Prostate gland (tissue), 2 donors: ENCODE measurements at regions not wholly inside any gene's neighbourhood (a gene's known extent, or its start where the extent isn't known, plus 50 kb on each side); places are given as distances from the start of the nearest gene placed in this dataset.

Source experiments
- DNase-seq: peaks from one replicate; pipeline ENCODE4 v3.0.0-alpha.2; 2019; ENCODE audit warnings: low spot score
- H3K27ac ChIP-seq, 2 donors: fragments of 200-600 bp; sonication (generic); 2 replicates each; pipeline ENCODE4 v1.5.1; 2017 to 2019
- H3K27me3 ChIP-seq: fragments of 200-600 bp; sonication (generic); replicated peaks from 2 replicates; pipeline ENCODE4 v1.5.1; 2019; ENCODE audit not compliant: insufficient read depth
- H3K36me3 ChIP-seq, 2 donors: fragments of 200-600 bp; sonication (generic); 1 replicate in 1 of 2; 2 replicates in 1 of 2; pipeline versions ENCODE4 v1.5.1 to v1.8.1; 2017 to 2019
- H3K4me1 ChIP-seq: fragments of 200-600 bp; sonication (generic); replicated peaks from 2 replicates; pipeline ENCODE4 v1.5.1; 2019
- H3K4me3 ChIP-seq, 2 donors: fragments of 200-600 bp; sonication (generic); 2 replicates each; pipeline ENCODE4 v1.5.1; 2017 to 2019
- H3K9me3 ChIP-seq: fragments of 200-600 bp; sonication (generic); 2 replicates; pipeline ENCODE4 v1.5.1; 2017
- CTCF ChIP-seq, 4 experiments: fragments of 200-600 bp in 2 of 4; fragments of 450-650 bp in 2 of 4; sonication (generic) in 2 of 4; IDR thresholded peaks; 1 replicate in 3 of 4; 2 replicates in 1 of 4; pipeline ENCODE4 v1.5.1; 2016 to 2019; ENCODE audit warnings: antibody characterized with exemption in 4 of 4, mild to moderate bottlenecking in 2 of 4, moderate library complexity in 2 of 4
- POLR2A ChIP-seq: fragments of 450-650 bp; IDR thresholded peaks from one replicate; pipeline ENCODE4 v1.6.1; 2016; ENCODE audit warnings: antibody characterized with exemption, mild to moderate bottlenecking
- POLR2AphosphoS5 ChIP-seq: sonication (generic); formaldehyde crosslinking; IDR thresholded peaks from one replicate; pipeline ENCODE4 v1.6.1; 2017; ENCODE audit warnings: antibody characterized with exemption
- WGBS: methylation state at CpG from one replicate; pipeline ENCODE4 v1.1.5; 2018; 5-methylcytosine and 5-hydroxymethylcytosine counted together
- intact Hi-C: fragments of 100-400 bp; cut with DNase I; formaldehyde crosslinking; loops from one replicate; pipeline ENCODE4 v1.14.2; 2022

GRCh38 chr3:127118366-127118765 is 74.6 kb upstream of the PRR23E start:
- no peaks in the 10 kb centered on the region for H3K36me3 ChIP-seq
- no peaks in the 10 kb centered on the region for H3K9me3 ChIP-seq
- H3K27me3 ChIP-seq = no peaks in the 10 kb centered on the region
- H3K4me1 ChIP-seq = no peaks in the 10 kb centered on the region
- no peak for DNase-seq
- TF ChIP-seq POLR2A (no peak), CTCF (IDR thresholded peaks at IDR 0.05) (no peak), POLR2AphosphoS5 (no peak)
- intact Hi-C loops = no loop called here
- no peak overlapping the region for H3K27ac ChIP-seq
- 93% methylated on average over 3 of the region's 3 CpGs for WGBS
- no peak overlapping the region for H3K4me3 ChIP-seq

GRCh38 chr3:127119693-127120464 is 73.1 kb upstream of the PRR23E start:
- H3K27me3 ChIP-seq = no peaks in the 10 kb centered on the region
- TF ChIP-seq POLR2A = no peak
- no peak for TF ChIP-seq CTCF (IDR thresholded peaks at IDR 0.05)
- TF ChIP-seq POLR2AphosphoS5 = no peak
- intact Hi-C loops = no loop called here
- H3K9me3 ChIP-seq = no peaks in the 10 kb centered on the region
- no peak overlapping the region for H3K27ac ChIP-seq
- H3K4me3 ChIP-seq = no peak overlapping the region
- H3K36me3 ChIP-seq = no peaks in the 10 kb centered on the region
- WGBS = 66% methylated on average over 5 of the region's 5 CpGs
- DNase-seq = no peak
- no peaks in the 10 kb centered on the region for H3K4me1 ChIP-seq

GRCh38 chr3:127120851-127121647 is 71.9 kb upstream of the PRR23E start:
- intact Hi-C loops = no loop called here
- no peak overlapping the region for H3K27ac ChIP-seq
- no peaks in the 10 kb centered on the region for H3K27me3 ChIP-seq
- TF ChIP-seq CTCF (IDR thresholded peaks at IDR 0.05) = no peak
- no peak for TF ChIP-seq POLR2AphosphoS5
- no peak for TF ChIP-seq POLR2A
- WGBS = 87% methylated on average over 13 of the region's 13 CpGs
- DNase-seq = no peak
- no peaks in the 10 kb centered on the region for H3K36me3 ChIP-seq
- no peaks in the 10 kb centered on the region for H3K4me1 ChIP-seq
- no peak overlapping the region for H3K4me3 ChIP-seq
- H3K9me3 ChIP-seq = no peaks in the 10 kb centered on the region

GRCh38 chr3:127121885-127122284 is 71.0 kb upstream of the PRR23E start:
- H3K4me3 ChIP-seq = no peak overlapping the region
- 95% methylated on average over 1 of the region's 1 CpG for WGBS
- H3K36me3 ChIP-seq = no peaks in the 10 kb centered on the region
- TF ChIP-seq POLR2AphosphoS5 (no peak), CTCF (IDR thresholded peaks at IDR 0.05) (no peak), POLR2A (no peak)
- intact Hi-C loops = no loop called here
- no peaks in the 10 kb centered on the region for H3K9me3 ChIP-seq
- H3K27ac ChIP-seq = no peak overlapping the region
- no peaks in the 10 kb centered on the region for H3K27me3 ChIP-seq
- no peaks in the 10 kb centered on the region for H3K4me1 ChIP-seq
- DNase-seq = no peak
